ENCODE measurements at regions not wholly inside any gene's neighbourhood (a gene's known extent, or its start where the extent isn't known, plus 50 kb on each side); places are given as distances from the start of the nearest gene placed in this dataset.

DNA sequence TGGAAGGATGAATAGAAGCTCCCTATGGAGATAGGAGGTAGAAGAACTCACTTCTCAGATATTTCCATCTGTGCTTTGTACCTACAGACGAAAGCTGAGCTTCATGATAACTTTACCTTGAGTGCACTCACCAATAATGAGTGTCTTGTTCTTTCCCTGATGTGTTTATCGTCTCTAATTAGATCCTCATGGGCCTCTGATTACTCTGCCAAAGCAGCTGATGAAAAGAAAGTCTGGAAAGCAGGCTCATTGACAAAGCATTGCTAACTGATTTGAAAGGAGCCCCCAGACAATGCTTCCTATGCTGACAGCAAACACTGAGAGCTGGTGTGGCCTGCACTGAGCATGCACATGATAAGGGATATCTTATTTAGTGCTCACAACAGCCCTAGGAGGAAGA lies 183.9 kb upstream of the GHITM start:
- in situ Hi-C loops (cut with HindIII; ENCODE audit: low sequenced_read_pairs), result no loop called here

DNA sequence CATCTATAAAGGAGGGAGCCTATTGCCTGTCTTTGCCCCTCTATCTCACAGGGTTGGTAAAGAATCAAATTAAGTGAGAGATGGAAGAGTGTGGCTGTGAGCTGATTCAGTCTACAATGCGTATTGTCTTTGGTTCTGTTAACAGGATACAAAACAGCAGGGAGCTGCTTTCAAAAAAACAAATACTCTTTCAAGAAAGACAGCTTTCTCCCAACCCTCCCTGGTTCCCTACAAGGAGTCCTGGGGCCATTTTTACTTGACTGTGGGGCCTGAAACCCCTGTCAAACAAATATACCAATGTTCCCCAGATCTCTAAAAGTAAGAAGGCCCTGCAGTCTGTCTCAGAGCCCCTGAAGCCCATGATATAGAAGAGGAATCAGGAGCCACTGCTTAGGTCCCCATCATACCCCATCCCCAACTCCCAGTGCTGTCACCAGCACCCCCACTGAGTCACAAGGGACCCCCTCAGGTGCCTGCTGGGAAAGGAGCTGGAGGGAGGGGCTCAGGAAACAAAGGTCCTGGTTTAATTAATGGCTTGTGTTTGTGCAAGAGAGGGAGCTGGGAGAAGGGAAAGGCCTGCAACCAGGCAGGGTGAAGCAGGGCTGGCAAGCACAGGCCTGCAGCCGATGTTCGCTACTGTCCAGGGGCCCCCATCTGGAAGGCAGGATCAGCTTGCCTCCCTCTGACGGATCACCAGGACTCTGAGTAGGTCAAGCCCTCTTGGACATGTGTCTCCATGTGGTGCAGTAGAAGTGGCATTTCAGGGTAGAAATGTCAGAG lies 182.0 kb upstream of the GHITM start:
- in situ Hi-C loops (cut with HindIII; ENCODE audit: low sequenced_read_pairs), result no loop called here

DNA sequence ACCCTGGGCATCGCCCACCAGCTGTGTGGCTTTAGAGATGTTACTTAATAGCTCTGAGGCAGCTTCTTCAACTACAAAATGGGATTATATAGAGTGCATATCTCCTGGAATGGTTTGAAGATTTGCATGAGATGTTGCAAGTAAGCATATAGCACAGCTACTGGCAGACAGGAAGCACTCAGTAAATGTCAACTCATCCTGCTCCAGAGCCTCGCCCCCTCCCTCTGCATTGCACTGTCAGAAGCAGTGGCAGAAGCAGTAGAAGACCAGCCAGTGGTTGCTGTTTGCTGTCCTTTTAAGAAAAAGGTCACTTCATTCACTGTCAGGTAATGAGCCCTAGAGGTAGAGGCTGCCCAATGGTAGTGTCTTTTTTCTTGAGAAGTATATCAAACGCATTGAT lies 180.0 kb upstream of the GHITM start:
- in situ Hi-C loops (cut with HindIII; ENCODE audit: low sequenced_read_pairs), result no loop called here

DNA sequence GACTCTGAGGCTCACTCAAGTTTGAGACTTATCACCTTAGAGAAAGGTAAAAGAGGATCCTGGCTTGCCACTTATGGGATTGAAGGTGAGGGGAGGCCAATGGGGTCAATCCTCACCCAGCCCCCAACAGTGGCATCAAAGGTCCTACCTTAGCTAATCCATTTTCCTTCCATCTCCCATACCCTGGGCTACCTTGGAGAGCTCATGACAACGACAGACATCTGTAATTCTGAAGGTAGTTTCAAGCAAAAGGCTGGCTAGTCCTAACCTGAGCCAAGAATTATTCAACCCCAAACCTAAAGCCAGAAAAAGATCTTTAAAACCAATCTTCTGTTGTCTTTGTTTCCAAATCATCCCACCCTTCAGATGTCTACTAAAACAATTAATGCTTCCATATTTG lies 179.2 kb upstream of the GHITM start:
- in situ Hi-C loops (cut with HindIII; ENCODE audit: low sequenced_read_pairs), result no loop called here

DNA sequence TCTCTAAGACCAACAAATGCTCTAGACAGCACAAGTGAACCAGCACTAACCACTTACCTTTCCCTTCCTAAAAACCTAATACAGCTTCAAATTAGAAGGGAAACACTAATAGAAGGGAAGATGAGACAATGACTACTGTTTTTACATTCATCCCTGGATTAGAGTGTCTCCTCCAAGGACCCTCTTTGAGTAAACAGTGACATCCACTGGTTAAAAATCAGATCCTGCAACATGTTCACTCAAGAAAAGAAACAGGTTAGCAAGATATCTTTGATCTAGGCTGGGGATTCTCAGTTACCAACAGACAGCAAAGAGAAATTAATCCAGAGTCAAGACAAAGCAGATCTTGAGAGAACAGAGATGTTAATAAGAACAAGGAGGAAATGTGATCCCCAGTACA lies 177.7 kb upstream of the GHITM start:
- in situ Hi-C loops (cut with HindIII; ENCODE audit: low sequenced_read_pairs), result no loop called here

DNA sequence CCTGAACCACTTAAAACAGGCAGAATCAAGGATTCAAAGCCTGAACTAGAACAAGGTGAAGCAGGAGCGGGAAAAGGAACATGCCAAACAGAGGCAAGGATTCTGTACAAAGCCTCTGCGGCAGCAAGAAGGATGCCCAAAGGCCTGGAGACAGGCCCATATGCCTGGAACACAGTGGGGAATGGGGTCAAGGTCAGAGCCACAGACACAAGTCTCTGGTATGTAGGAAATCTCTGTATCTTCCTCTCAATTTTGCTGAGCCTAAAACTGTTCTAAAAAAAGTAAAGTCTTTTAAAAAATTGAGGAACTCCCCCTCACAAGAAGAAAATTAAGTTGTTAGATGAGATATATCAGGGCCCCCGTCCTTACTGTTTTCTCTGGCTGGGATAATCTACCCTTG lies 175.9 kb upstream of the GHITM start:
- in situ Hi-C loops (cut with HindIII; ENCODE audit: low sequenced_read_pairs), result no loop called here

DNA sequence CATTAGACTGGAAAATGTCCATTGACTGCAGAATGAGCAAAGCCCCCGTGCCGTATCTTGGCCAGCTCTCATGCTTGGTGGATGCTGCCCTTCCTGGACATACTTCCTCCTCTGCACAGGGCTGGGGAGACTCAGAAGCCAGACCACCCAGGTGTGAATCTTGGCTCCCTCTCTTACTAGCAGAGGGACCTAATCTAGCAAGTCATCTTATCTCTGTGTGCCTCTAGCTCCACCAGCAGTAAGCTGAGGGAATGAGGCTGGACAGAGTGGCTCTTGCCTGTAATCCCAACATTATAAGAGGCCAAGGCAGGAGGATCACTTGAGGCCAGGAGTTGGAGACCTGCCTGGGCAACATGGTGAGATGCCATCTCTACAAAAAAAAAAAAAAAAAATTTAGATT lies 173.8 kb upstream of the GHITM start:
- in situ Hi-C loops (cut with HindIII; ENCODE audit: low sequenced_read_pairs), result no loop called here

DNA sequence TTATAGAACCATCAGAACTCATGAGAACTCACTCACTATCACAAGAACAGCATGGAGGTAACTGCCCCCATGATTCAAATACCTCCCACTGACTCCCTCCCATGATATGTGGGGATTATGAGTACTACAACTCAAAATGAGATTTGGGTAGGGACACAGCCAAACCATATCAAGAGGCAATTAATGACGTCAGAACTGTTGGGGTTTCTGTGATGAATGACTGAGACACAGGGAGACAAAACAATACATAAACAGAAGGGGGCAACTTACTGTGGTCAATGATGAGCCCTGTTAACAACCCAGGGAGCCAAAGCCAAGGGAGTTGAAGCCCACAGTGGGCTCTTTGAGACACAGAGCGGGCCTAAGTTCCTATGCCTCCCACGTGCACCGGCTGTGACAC lies 171.3 kb upstream of the GHITM start:
- in situ Hi-C loops (cut with HindIII; ENCODE audit: low sequenced_read_pairs), result no loop called here

DNA sequence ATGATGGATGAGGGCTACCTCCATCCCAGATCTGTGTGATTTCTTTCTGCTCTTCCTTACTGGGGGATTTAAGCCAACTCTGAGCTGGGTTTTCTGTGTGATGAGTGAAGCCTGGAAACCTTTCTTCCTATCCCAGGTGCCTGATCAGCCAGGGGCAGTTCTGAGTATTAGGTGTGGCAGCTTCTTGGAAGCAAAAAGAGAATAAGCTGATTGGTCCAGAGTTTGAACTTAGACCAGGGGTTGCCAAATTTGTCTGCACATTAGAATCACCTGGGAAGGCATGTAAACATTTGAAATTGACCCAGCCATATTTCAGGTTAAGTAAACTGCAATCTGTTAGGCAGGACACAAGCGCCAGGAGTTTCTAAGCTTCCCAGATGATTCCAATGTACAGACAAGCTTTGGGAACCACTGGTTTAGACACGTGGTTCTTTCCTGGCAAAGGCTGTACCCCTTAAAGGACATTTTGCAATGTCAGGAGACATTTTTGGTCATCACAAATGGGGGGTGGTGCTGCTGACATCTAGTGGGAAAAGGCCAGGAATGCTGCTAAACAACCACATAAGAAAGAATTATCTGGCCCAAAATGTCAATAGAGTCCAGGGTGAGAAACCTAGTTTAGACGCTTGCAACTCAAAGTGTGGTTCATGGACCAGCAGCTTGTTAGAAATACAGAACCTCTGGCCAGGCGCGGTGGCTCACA lies 160.5 kb upstream of the GHITM start:
- in situ Hi-C loops (cut with HindIII; ENCODE audit: low sequenced_read_pairs), result no loop called here

DNA sequence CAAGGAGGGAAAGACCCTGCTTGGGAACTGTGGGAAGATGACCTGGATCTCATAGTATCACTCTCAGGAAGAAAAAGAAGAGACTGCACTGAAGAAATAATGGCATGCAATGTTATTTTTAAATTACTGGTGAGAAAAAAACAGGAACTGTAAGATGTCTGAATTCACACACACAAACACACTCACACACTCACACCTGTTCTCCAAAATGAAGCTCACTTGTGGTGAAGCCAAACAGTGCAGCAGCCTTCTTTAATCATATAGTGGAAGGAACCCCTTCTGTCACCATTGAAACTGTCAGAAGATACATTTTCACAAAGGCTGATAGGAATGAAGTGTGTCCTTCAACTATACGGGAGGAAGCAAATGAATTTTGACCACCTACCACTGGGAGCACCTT lies 156.5 kb upstream of the GHITM start:
- in situ Hi-C loops (cut with HindIII; ENCODE audit: low sequenced_read_pairs), result no loop called here

DNA sequence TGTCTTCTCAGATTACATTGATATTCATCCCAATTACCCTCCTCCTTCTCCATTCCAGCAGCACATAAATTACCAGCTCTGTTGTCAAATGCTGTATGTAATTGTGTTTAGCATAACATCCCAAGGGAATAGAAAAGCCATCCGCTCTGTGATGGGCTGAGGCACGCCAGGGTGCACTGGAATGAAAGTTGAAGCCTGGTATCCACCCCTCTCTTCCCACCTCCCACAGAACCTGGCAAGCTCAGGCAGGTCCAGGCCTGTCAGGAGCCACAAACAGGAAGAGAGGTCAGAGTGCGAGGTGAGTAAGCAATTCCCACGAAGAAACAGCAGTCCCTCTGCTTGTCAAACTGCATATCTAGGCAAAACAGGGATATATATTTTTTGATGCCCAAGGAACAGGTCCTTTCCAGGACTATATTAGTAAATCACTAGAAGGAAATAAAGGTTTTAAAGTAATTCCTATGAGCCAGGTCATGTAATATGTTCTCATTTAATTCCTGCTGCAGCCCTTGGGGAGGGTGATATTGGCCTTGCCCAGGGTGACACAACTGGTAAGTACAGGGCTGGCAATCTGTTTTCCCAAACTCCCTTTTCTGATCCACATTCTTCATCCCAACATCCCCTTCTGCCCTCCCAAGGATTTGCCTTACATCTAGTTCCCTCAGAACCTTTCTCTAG lies 155.6 kb upstream of the GHITM start:
- in situ Hi-C loops (cut with HindIII; ENCODE audit: low sequenced_read_pairs), result no loop called here

DNA sequence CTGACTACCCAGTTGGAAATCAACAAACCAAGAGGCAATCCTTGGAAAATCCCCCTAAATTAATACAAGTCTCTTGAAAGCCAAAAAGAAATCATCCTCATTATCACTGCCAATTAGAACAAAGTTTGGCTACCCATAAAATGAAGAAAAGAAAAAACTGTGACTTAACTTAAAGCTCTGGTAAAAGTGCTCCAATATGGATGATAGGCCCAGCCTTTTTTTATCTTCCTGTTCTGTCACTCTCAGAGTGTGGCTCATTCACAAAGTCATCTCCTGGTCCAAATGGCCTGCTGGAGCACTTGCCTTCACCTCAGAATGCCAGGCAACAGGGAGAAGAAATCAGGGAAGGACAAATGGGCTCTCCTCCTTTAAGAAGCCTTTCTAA lies 155.1 kb upstream of the GHITM start:
- in situ Hi-C loops (cut with HindIII; ENCODE audit: low sequenced_read_pairs), result no loop called here

DNA sequence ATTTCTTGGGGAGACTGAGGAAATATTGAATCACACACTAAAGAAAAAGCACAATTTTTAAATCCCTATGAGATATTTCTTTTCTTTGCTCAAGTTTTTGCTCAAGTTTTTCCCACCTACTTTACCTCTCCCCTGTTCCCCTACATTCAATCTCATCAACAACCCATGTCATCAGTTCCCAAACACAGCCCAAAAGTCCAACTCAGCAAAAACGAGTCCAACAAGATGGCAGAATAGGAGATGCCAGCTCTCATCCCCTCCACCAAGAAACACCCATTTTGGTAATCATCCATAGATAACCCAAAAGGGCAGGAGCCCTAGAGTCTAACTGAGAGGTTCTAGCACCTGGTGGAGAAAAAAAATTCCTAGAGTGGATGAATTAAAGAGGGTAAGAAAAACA lies 152.5 kb upstream of the GHITM start:
- in situ Hi-C loops (cut with HindIII; ENCODE audit: low sequenced_read_pairs), result no loop called here

DNA sequence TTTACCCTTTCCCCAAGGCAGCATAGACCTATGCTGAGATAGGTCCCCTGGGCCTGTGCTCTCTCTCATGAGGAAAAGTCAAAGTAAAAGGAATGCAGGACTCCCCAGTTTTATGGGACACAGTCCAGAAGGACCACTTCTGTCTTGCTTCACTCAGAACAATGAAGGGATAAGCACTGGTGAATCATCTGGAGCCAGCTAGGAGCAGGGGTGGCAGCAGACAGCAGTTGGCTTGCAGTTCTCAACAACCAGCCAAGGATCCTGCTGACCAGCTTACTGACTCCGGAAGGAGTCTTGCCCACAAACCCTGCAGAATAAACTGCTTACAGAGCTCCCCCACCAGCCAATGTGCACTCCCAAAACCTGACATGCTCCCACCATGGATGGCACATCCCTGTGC lies 152.1 kb upstream of the GHITM start:
- in situ Hi-C loops (cut with HindIII; ENCODE audit: low sequenced_read_pairs), result no loop called here

DNA sequence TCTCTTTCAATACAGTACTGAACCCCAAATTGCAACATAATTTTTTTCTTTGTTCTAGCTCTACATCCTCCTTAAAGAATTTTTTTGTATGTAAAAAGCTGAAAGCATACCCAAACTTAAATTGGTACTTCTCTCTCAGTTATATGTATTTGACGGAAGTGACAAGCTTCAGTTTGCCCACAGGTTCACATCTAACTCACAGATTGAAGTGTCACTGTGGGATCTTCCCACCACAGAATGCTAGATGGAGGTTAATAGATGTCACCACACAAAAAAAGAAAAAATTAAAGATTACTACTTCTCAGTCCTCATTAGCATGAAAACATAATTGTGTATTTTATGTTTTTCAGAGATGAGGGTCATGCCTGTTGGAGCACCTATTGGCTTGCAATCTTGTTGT lies 150.9 kb upstream of the GHITM start:
- in situ Hi-C loops (cut with HindIII; ENCODE audit: low sequenced_read_pairs), result no loop called here

DNA sequence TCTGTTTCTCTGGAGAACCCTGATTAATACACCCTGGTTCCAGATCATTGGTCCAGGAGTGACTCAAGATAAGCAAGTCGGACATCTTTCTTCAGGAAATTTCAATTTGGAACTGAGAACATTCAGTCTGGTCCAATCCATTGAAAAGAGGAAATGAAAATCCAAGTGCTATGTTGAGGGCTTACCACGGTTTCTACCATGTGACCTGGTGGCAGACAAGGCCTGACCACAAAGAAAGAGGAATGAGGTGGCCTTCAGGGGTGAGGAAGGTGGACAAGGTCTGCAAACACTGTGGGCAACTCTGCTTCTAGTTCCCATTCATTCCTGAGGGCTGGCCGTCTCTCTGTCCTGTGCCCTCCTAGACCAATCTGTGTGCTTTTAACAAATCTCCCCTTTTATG lies 149.2 kb upstream of the GHITM start:
- in situ Hi-C loops (cut with HindIII; ENCODE audit: low sequenced_read_pairs), result no loop called here

DNA sequence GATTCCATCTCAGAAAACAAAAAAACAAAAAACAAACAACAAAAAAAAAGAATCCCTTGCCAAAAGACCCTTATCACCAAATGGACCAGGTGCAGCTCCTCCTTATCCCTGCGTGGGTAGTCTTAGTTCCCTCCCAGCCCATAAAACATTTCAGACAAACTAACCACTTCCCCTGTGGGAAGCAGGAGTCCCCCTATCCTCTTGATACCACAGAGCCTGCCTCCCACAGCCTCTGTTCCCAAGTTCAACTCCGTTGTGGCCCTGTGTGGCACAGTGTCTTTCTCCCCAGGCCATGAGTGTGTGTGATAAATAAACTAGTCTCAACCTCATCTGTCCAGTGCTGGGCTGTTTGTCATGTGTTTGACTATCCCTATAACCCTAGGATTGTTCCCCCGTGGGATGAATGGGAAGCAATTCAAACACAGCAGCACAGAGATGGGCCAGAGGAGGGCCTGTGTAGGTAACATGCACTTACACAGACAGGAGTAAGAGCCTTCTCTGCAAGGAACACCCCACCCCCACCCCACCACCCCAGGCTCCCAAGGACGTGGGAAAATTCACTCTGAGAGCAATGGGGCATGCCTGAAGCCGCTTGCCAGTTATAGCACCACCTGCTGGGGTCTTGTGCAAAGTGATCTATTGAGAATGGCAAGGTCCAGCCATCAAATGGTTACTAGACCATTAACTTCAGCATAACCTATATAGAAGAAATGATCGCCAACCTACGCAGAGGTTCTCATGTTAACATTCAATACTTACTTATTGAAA lies 147.1 kb upstream of the GHITM start:
- in situ Hi-C loops (cut with HindIII; ENCODE audit: low sequenced_read_pairs), result no loop called here

DNA sequence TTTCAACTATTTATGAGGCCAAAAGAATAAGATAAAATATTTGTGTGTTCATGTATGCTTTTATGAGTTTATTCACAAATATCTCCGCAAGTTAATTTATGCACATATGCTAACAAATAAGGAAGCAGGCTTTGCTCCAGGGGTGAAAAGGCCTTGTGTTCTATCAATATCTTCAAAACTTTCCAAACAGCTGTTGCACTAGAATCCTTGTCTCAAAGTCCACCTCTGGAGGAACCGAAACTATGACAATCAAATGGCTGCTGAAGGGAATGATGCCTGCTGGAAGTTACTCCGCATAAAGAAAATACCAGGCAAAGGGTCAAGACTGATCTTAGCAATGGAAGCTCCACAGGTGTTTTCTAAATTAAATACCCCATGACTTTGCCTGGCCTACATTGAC lies 145.0 kb upstream of the GHITM start:
- in situ Hi-C loops (cut with HindIII; ENCODE audit: low sequenced_read_pairs), result no loop called here

DNA sequence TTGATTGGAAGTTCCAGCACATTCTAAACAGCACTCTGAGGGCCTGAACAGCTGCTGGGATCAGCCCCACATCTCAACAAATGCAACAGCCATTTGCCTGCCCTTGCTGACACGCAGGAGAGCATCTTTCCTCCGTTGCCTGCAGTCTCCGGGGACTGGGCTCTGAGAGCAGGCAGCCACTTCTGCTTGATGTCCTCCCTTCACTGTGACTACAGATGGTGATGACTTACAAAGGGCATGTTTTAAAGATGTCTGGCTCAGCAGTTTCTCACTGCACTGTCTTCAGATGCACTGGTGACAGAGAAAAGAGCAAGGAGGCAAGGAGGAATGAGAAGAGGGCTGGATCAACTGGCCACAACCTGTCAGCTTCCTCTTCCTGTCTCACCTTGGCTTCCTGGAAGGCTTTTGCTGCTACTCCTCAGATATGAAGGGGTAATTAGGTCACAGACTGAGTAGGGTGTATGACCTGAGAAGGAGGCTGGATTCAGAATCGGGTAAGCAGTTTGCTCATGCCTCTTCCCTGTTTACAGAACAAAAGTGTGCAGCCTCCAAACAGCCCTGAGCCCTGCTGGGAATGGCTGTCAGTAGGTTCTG lies 143.5 kb upstream of the GHITM start:
- in situ Hi-C loops (cut with HindIII; ENCODE audit: low sequenced_read_pairs), result no loop called here

DNA sequence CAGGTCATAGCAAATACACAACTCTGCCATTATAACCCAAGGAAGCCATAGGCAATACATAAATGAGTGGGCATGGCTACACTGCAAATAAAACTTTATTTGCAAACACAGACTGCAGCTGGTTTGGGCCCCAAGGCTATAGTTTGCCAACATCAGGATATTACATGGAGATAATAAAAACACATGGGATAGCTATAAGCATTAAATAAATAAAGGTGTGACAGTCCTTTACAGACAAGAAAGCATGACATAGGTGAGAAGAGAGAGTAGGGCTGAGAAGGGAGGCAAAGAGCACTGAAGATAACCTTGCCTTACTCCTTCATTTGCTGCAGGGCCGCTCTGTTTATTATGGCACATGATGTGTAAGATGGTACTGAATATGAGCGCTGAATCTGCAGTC lies 135.1 kb upstream of the GHITM start:
- in situ Hi-C loops (cut with HindIII; ENCODE audit: low sequenced_read_pairs), result no loop called here

DNA sequence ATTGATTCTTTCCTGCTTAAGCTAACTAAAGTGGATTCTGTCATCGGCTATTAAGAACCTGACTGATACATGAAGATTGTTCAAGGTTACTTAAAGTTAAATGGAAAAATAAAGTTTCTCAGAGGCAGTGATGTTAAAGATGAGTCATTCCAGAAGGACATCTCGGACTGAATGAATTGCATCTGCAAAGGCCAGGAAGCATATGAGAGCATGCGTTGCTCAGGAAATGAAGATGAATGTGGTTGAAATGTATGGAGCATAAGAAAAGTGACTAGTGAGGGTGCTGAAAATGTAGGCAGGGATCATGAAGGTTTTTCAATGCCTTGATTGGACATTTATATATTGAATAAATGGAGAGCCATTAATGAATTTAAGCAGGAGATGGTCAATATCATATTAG lies 133.9 kb upstream of the GHITM start:
- in situ Hi-C loops (cut with HindIII; ENCODE audit: low sequenced_read_pairs), result no loop called here

All from DLD1 (cell line).